Cardiac muscle cell (in vitro differentiated cells and primary cell): ENCODE measurements at regions not wholly inside any gene's neighbourhood (a gene's known extent, or its start where the extent isn't known, plus 50 kb on each side); places are given as distances from the start of the nearest gene placed in this dataset.

Source experiments
- DNase-seq, 2 donors: peaks; one replicate each; pipeline versions ENCODE4 v3.0.0 to v3.0.0-alpha.2; 2010 to 2017; ENCODE audit warnings: low read depth in 1 of 2, low spot score in 1 of 2
- H3K27ac ChIP-seq: fragments of 200-600 bp; sonication (generic); 2 replicates; pipeline ENCODE4 v1.5.1; 2016
- H3K27me3 ChIP-seq: fragments of 200-600 bp; sonication (generic); 2 replicates; pipeline ENCODE4 v1.6.0; 2016; ENCODE audit warnings: control low read depth
- H3K36me3 ChIP-seq: fragments of 200-600 bp; sonication (generic); 2 replicates; pipeline ENCODE4 v1.5.1; 2016; ENCODE audit warnings: control low read depth
- H3K4me1 ChIP-seq: fragments of 200-600 bp; sonication (generic); 2 replicates; pipeline ENCODE4 v1.8.1; 2017; ENCODE audit warnings: low read depth, mild to moderate bottlenecking, mixed run types
- H3K4me3 ChIP-seq: fragments of 200-600 bp; sonication (generic); 2 replicates; pipeline ENCODE4 v1.5.1; 2016; ENCODE audit warnings: mild to moderate bottlenecking
- H3K9me3 ChIP-seq: fragments of 200-600 bp; sonication (generic); 2 replicates; pipeline ENCODE4 v1.5.1; 2017; ENCODE audit warnings: low read depth, mild to moderate bottlenecking, control low read depth
- TF ChIP-seq, protein P1 (sequence below): IDR thresholded peaks from 2 replicates; pipeline ENCODE4 v1.5.1; 2012; ENCODE audit warnings: low read depth, mild to moderate bottlenecking, low read length

DNA sequence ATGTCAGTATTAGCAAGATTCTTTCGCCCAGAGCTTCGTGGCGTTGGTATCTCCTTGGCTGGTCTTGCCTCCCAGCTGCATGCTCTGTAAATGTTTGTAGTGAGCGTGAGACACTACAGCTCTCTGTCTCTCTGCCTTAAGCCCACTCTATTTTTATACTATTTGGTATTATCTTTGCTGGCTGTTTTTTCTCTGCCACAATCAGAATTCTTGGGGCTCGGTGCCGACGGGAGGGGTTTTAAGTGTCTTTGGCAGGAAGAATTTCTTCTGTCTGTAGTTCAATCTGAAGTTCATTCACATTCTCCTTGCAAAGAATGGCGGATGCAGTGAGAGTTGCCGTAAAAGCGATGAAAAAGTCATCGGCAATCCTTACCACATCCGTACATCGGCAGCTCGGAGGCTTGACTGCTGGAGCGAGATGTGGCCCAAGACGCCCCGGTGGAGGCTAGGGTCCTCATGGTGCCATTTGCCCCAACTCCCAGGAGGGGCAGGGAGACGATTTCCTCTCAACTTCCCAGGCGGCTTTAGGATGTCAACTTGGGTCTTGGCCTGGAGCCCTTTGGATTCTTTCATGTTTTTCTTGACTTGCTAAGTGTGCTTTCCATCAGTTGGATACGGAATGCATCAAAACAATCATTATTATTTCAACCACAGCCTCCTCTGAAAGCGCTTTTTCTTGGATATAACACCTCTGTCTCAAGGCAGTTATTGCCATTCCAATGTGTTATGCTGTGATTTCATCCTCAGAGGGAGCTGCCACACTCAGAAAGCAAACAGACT lies 132.3 kb upstream of the SDK2 start:
- no peak overlapping the region for H3K4me3 ChIP-seq
- no peak for DNase-seq
- no peaks in the 10 kb centered on the region for H3K4me1 ChIP-seq
- H3K36me3 ChIP-seq = no peaks in the 10 kb centered on the region
- TF ChIP-seq, protein P1, sequence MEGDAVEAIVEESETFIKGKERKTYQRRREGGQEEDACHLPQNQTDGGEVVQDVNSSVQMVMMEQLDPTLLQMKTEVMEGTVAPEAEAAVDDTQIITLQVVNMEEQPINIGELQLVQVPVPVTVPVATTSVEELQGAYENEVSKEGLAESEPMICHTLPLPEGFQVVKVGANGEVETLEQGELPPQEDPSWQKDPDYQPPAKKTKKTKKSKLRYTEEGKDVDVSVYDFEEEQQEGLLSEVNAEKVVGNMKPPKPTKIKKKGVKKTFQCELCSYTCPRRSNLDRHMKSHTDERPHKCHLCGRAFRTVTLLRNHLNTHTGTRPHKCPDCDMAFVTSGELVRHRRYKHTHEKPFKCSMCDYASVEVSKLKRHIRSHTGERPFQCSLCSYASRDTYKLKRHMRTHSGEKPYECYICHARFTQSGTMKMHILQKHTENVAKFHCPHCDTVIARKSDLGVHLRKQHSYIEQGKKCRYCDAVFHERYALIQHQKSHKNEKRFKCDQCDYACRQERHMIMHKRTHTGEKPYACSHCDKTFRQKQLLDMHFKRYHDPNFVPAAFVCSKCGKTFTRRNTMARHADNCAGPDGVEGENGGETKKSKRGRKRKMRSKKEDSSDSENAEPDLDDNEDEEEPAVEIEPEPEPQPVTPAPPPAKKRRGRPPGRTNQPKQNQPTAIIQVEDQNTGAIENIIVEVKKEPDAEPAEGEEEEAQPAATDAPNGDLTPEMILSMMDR = no peak
- no peaks in the 10 kb centered on the region for H3K9me3 ChIP-seq
- no peaks in the 10 kb centered on the region for H3K27me3 ChIP-seq
- H3K27ac ChIP-seq = no peak overlapping the region

DNA sequence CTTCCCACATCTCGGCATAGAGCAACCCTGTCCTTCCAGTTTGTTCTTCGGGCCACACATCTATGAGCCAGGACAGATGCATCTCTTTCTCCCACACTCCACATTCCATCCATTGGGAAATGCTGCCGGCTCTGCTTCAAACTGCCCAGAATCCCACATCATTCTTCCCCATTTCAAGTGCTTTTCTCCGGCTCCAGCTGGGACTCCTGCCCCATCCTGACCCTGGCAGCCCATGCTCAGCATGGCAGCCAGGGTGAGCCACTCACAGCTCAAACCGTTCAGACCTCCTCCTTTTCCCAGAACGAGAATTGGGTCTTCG lies 132.8 kb upstream of the SDK2 start:
- no peaks in the 10 kb centered on the region for H3K36me3 ChIP-seq
- no peak overlapping the region for H3K27ac ChIP-seq
- no peaks in the 10 kb centered on the region for H3K4me1 ChIP-seq
- DNase-seq = peak in 1 of 2 donors; percentile 33
- no peak overlapping the region for H3K4me3 ChIP-seq
- no peaks in the 10 kb centered on the region for H3K9me3 ChIP-seq
- TF ChIP-seq, protein P1 = no peak
- no peaks in the 10 kb centered on the region for H3K27me3 ChIP-seq

DNA sequence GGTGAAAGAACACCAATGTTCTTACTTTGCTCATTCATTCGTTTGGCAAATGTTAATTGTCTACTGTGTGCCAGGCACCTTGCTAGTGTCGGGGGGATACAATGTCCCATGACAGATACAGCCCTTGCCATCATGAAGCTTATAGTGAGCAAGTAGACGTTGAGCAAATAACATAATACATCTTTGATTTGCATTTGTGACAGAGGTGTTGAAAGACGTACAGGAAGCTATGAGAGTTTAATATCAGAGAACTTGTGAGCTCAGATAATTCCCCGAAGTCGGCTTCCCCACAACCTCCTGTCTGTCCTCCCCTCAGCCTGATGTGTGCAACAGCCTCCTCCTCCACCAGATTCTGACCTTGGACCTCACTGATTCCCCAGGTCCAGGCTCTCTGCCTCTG lies 138.0 kb upstream of the SDK2 start:
- DNase-seq = no peak
- Histone ChIP-seq H3K4me3 (no peak overlapping the region), H3K27ac (no peak overlapping the region), H3K36me3 (no peaks in the 10 kb centered on the region), H3K9me3 (no peaks in the 10 kb centered on the region), H3K27me3 (no peaks in the 10 kb centered on the region), H3K4me1 (peaks cover 24% of the 10 kb centered on the region)
- TF ChIP-seq, protein P1 = no peak

DNA sequence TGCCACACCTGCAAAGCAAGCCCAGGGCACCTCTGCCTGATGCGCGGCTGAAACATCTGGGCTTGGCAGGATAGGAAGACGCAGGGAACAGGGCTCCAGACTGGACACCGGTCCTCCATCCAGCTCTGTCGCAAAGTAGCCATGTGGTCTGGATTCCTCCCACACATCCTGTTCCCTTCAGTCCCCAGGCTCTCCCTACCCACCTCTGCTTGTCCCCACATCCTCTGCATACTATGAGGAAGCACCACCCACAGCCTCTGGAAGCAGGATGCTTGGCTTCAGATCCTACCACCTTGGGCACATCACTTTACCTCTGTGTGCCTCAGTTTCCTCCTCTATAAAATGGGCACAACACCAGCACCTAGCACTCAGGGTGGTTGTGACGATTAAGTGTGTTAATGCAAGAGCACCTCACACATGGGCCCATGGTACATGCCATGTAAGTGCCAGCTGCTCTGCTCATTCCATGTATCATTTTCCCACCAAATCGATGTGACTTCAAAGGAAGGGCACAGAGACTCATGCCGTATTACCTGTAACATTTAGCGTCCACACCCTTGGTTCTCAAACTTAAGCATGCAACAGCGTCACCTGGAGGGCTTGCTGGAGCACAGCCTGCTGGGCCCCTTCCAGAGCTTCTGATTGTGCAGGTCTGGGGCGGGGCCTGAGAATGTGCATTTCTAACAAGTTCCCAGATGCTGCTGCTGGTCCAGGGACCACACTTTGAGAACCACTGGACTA lies 138.6 kb upstream of the SDK2 start:
- Histone ChIP-seq H3K4me3 (no peak overlapping the region), H3K4me1 (peaks cover 30% of the 10 kb centered on the region), H3K27me3 (no peaks in the 10 kb centered on the region), H3K36me3 (no peaks in the 10 kb centered on the region), H3K27ac (no peak overlapping the region), H3K9me3 (no peaks in the 10 kb centered on the region)
- DNase-seq = peak in 1 of 2 donors; percentile 30
- TF ChIP-seq, protein P1 = no peak

DNA sequence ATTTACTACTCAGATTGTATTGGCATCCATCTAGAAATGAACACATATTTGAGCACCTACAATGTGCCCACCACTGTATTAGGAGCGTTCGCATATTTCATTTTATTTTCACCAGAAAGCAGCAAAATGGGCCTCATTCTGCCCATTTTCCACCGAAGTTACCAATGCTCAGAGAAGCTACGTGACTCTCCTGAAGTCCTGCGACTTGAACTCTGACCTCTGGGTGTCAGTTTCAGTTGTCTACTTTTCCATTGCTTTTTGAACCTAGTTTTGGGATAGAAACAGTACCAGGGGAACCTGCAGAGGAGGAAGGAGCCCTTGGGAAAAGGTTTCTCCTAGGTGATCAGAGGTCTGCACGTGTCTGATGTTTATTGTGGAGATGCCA lies 139.1 kb upstream of the SDK2 start:
- TF ChIP-seq, protein P1 = no peak
- no peak overlapping the region for H3K4me3 ChIP-seq
- H3K36me3 ChIP-seq = no peaks in the 10 kb centered on the region
- H3K27me3 ChIP-seq = no peaks in the 10 kb centered on the region
- peaks cover 35% of the 10 kb centered on the region for H3K4me1 ChIP-seq
- no peaks in the 10 kb centered on the region for H3K9me3 ChIP-seq
- H3K27ac ChIP-seq = no peak overlapping the region
- DNase-seq = no peak
